Chondrocyte (in vitro differentiated cells): ENCODE measurements at regions not wholly inside any gene's neighbourhood (a gene's known extent, or its start where the extent isn't known, plus 50 kb on each side); places are given as distances from the start of the nearest gene placed in this dataset.

Source experiments
- DNase-seq: peaks from one replicate; pipeline ENCODE4 v3.0.0; 2021; ENCODE audit warnings: mixed read lengths, low spot score
- H3K27ac Mint-ChIP-seq: one replicate; pipeline ENCODE4 v1.8.0; 2021; ENCODE audit warnings: mild to moderate bottlenecking, moderate library complexity, mixed read lengths; ENCODE audit not compliant: unreplicated experiment
- H3K27me3 Mint-ChIP-seq: 2 replicates; pipeline ENCODE4 v1.8.0; 2021; ENCODE audit warnings: low read depth, mixed read lengths
- H3K36me3 Mint-ChIP-seq: 2 replicates; pipeline ENCODE4 v1.8.0; 2021; ENCODE audit warnings: low read depth, mixed read lengths
- H3K4me1 Mint-ChIP-seq: 2 replicates; pipeline ENCODE4 v1.8.0; 2021; ENCODE audit warnings: low read depth, mild to moderate bottlenecking, mixed read lengths
- H3K4me3 Mint-ChIP-seq: one replicate; pipeline ENCODE4 v1.8.0; 2021; ENCODE audit warnings: mild to moderate bottlenecking, moderate library complexity, mixed read lengths; ENCODE audit not compliant: unreplicated experiment
- H3K9me3 Mint-ChIP-seq: 2 replicates; pipeline ENCODE4 v1.8.0; 2021; ENCODE audit warnings: low read depth, mixed read lengths
- CTCF ChIP-seq: fragments of 200-600 bp; sonication (generic); IDR thresholded peaks from 2 replicates; pipeline ENCODE4 v1.5.0; 2021; ENCODE audit warnings: antibody characterized with exemption, mild to moderate bottlenecking, moderate library complexity

GRCh38 chr15:26134152-26134551 is 271.0 kb upstream of the ATP10A start:
- H3K27ac Mint-ChIP-seq, result no peak overlapping the region
- no peak for TF ChIP-seq CTCF
- H3K4me3 Mint-ChIP-seq, result no peak overlapping the region
- H3K27me3 Mint-ChIP-seq, result peaks cover 29% of the 10 kb centered on the region
- H3K4me1 Mint-ChIP-seq, result no peaks in the 10 kb centered on the region
- no peak for DNase-seq
- H3K9me3 Mint-ChIP-seq, result no peaks in the 10 kb centered on the region
- no peaks in the 10 kb centered on the region for H3K36me3 Mint-ChIP-seq

DNA sequence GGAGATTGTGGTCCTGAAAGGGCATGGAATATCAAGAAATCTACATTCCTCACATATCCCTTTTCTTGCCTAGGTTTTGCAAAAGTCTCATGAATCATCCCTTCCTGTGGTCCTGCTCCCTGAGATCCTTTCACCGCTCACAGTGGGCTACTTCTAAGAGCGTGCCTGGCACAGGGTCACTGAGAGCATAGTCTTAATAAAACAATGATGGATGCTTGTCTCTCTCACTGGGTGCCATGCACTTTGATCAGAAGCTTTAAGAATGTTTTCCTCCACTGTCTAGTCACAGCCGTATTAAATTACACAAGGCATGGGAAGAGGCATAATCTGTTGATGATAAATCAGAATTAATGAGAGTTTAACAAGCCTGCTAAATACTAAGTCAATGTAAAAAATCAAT is 269.7 kb upstream of the ATP10A start:
- Mint-ChIP-seq H3K27ac (no peak overlapping the region), H3K36me3 (no peaks in the 10 kb centered on the region), H3K4me1 (no peaks in the 10 kb centered on the region), H3K4me3 (no peak overlapping the region), H3K9me3 (no peaks in the 10 kb centered on the region), H3K27me3 (peaks cover 36% of the 10 kb centered on the region)
- no peak for TF ChIP-seq CTCF
- DNase-seq, result no peak

GRCh38 chr15:26129852-26130251 is 266.7 kb upstream of the ATP10A start:
- H3K27ac Mint-ChIP-seq, result no peak overlapping the region
- H3K36me3 Mint-ChIP-seq, result no peaks in the 10 kb centered on the region
- H3K4me1 Mint-ChIP-seq, result no peaks in the 10 kb centered on the region
- no peak overlapping the region for H3K4me3 Mint-ChIP-seq
- peaks cover 33% of the 10 kb centered on the region for H3K27me3 Mint-ChIP-seq
- DNase-seq, result no peak
- no peak for TF ChIP-seq CTCF
- no peaks in the 10 kb centered on the region for H3K9me3 Mint-ChIP-seq

GRCh38 chr15:26128611-26129140 is 265.5 kb upstream of the ATP10A start:
- H3K4me3 Mint-ChIP-seq, result no peak overlapping the region
- no peak overlapping the region for H3K27ac Mint-ChIP-seq
- H3K27me3 Mint-ChIP-seq, result peaks cover 28% of the 10 kb centered on the region
- H3K4me1 Mint-ChIP-seq, result no peaks in the 10 kb centered on the region
- no peak for TF ChIP-seq CTCF
- no peaks in the 10 kb centered on the region for H3K36me3 Mint-ChIP-seq
- no peak for DNase-seq
- H3K9me3 Mint-ChIP-seq, result no peaks in the 10 kb centered on the region

GRCh38 chr15:26126819-26127387 is 263.8 kb upstream of the ATP10A start:
- H3K4me1 Mint-ChIP-seq, result no peaks in the 10 kb centered on the region
- DNase-seq, result no peak
- no peak overlapping the region for H3K27ac Mint-ChIP-seq
- peaks cover 22% of the 10 kb centered on the region for H3K27me3 Mint-ChIP-seq
- H3K4me3 Mint-ChIP-seq, result no peak overlapping the region
- no peak for TF ChIP-seq CTCF
- no peaks in the 10 kb centered on the region for H3K9me3 Mint-ChIP-seq
- H3K36me3 Mint-ChIP-seq, result no peaks in the 10 kb centered on the region
